GM19324 (cell line): ENCODE measurements at regions not wholly inside any gene's neighbourhood (a gene's known extent, or its start where the extent isn't known, plus 50 kb on each side); places are given as distances from the start of the nearest gene placed in this dataset.

Experiments
- ATAC-seq: cut with Tn5 transposase; IDR thresholded peaks from one replicate; pipeline ENCODE4 v1.9.1; 2021; ENCODE audit warnings: mild to moderate bottlenecking, moderate library complexity; ENCODE audit not compliant: unreplicated experiment, low FRiP score

GRCh38 chr5:124060413-124061067 is 548.6 kb downstream of the CSNK1G3 start:
- no peak for ATAC-seq

- no peak for ATAC-seq
Measured at GRCh38 chr5:124060011-124060410, 548.0 kb downstream of the CSNK1G3 start.

GRCh38 chr5:124059200-124059599 is 547.2 kb downstream of the CSNK1G3 start:
- ATAC-seq = no peak

GRCh38 chr5:124057724-124058231 is 545.8 kb downstream of the CSNK1G3 start:
- no peak for ATAC-seq

- peak; percentile 54 for ATAC-seq
Measured at GRCh38 chr5:124056991-124057723, 545.2 kb downstream of the CSNK1G3 start.

- ATAC-seq = peak; percentile 86
Measured at GRCh38 chr5:124056326-124056990, 544.5 kb downstream of the CSNK1G3 start.

- no peak for ATAC-seq
Measured at GRCh38 chr5:124055751-124056150, 543.8 kb downstream of the CSNK1G3 start.

GRCh38 chr5:124054564-124054963 is 542.6 kb downstream of the CSNK1G3 start:
- no peak for ATAC-seq

- ATAC-seq = no peak
Measured at GRCh38 chr5:124053340-124053739, 541.4 kb downstream of the CSNK1G3 start.

- ATAC-seq = no peak
Measured at GRCh38 chr5:124052201-124052600, 540.2 kb downstream of the CSNK1G3 start.

- ATAC-seq = no peak
Measured at GRCh38 chr5:124050120-124050770, 538.3 kb downstream of the CSNK1G3 start.

- no peak for ATAC-seq
Measured at GRCh38 chr5:124045412-124045811, 533.4 kb downstream of the CSNK1G3 start.

- ATAC-seq = no peak
Measured at GRCh38 chr5:124044613-124045012, 532.6 kb downstream of the CSNK1G3 start.

GRCh38 chr5:124043456-124043855 is 531.5 kb downstream of the CSNK1G3 start:
- ATAC-seq = no peak

- no peak for ATAC-seq
Measured at GRCh38 chr5:124040799-124041198, 528.8 kb downstream of the CSNK1G3 start.

GRCh38 chr5:124039410-124039809 is 527.4 kb downstream of the CSNK1G3 start:
- no peak for ATAC-seq

GRCh38 chr5:124036786-124037185 is 524.8 kb downstream of the CSNK1G3 start:
- ATAC-seq = no peak

- peak; percentile 97 for ATAC-seq
Measured at GRCh38 chr5:124034963-124035362, 523.0 kb downstream of the CSNK1G3 start.

GRCh38 chr5:124034083-124034700 is 522.2 kb downstream of the CSNK1G3 start:
- ATAC-seq = no peak

- no peak for ATAC-seq
Measured at GRCh38 chr5:124030043-124030491, 518.1 kb downstream of the CSNK1G3 start.
